ENCODE measurements at regions not wholly inside any gene's neighbourhood (a gene's known extent, or its start where the extent isn't known, plus 50 kb on each side); places are given as distances from the start of the nearest gene placed in this dataset.
"Not testable (repeated sequence)": the region's sequence is repeated elsewhere in the genome, so short reads cannot be mapped to it uniquely, and the experiment has no call there.

DNA sequence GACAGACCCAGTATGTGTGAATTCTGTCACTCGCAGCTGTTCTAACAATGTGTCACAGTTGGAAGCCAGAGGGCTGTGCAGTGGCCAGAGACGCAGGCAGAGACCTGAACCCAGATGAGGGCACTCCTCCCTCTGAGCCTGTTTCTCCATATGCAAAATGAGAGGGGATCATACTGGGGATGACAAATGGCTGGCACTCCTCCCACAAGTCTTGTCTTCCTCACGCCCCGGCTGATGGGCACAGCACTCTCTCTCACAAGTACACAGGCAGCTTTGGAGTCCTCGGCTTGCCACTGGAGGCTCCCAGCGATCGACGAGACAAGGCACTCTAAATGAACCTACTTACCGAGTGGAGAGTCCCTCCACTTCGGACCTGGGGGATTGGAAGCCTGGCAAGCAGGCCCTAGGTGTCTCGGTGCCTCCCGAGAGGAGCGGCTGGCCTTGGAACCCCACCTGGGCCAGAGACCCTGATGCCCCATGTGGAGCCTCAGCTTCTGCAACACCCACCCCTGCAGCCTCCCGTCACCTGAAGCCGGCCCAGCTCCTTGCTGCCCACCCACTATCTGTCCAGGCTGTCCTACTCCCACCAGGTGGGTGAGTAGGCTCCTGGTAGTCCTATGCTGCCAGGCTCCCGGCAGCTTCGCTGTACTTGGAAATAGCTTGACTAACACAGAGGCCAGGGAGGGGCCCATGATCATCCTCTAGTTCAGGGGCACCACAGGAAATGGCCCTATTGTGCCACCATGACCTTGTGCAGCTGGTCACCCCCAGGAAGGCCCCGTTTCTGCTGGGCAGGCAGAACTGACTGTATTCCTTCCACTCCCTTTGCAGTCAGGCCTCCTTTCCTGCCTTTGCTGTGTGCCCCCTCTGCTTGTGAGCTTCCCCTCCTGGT lies 65.0 kb upstream of the IQSEC1 start:
- DNase-seq (ENCODE audit: low read depth in 2 of 2): no peak

DNA sequence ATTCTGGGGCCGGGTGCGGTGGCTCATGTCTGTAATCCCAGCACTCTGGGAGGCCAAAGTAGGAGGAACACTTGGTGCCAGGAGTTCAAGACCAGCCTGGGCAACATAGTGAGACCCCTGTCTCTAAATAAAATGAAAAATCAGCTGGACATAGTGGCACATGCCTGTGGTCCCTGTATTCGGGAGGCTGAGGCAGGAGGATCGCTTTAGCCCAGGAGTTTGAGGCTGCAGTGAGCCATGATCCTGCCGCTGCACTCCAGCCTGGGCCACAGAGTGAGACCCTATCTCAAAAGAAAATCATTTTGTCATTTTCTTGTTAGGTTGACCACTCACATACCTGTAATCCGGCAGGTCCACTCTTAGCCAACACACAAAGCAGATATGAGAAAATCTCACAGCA lies 63.6 kb upstream of the IQSEC1 start:
- not testable (repeated sequence) for DNase-seq (ENCODE audit: low read depth in 2 of 2)

DNA sequence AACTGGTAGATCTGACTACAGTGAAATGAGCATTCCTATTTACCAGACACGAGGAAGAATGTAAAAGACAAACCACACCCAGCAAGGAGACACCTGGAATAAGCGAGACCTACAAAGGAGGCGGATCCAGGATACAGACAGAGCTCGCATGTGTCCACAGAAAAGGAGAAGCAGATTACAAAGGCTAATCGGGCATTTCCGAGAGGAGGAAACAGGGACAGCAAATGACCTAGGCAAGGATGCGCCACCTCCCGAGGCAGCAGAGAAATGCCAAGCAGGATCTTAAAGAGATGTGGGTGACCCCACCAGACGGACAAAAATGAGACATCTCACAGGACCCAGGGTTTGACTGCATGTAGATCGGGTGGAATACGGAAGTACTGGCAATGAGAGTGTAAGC lies 63.2 kb upstream of the IQSEC1 start:
- no peak for DNase-seq (ENCODE audit: low read depth in 2 of 2)

DNA sequence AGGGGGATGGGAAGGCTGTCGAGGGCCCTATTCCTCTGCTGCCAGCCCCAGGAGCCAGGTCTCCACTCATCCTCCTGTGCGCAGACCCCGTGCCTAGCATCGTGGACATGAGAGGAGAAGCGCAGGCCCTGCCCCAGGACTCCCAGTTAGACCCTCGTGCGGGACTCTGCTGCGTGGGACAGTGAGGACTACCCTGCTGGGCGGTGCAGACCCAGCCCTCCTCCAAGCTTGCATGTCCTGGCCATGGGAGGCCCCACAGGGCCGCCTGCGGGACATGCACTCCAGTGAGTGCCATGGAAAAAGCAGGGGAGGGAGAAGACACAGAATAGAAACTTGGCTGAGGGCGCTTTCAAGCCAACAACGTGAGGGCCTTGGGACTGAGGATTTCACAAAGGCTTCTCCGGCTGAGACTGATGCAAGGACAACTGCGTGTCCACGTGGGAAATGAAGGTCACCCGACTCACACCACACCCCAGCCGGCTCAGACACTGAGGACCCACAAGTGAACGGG lies 62.6 kb upstream of the IQSEC1 start:
- no peak for DNase-seq (ENCODE audit: low read depth in 2 of 2)

DNA sequence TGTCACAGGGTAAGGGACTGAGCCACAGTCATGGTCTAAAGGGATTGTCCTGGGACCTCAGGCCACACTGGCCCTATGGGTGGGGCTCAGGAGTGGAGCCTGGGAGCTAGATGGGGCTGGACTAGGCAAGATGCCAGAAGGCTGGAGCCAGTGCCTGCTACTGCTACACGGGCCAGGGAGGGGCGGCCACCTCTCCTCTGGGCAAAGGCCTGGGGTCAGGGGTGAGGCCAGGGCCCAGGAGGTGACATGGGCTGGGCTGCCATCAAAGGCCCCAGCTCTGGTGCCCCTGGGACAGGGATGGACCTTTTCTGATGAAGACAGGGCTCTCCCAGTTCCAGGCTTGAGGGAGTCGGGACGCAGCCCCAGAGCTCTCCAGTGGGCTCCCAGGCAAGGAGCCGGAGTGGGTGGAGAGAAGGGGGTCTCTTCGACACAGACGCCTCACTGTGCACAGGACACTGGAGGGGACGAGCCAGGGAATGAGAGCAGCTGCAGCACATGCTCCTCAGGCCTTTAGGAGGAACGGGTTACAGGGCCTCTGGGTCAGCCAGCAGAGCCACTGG lies 62.1 kb upstream of the IQSEC1 start:
- DNase-seq (ENCODE audit: low read depth in 2 of 2): no peak

DNA sequence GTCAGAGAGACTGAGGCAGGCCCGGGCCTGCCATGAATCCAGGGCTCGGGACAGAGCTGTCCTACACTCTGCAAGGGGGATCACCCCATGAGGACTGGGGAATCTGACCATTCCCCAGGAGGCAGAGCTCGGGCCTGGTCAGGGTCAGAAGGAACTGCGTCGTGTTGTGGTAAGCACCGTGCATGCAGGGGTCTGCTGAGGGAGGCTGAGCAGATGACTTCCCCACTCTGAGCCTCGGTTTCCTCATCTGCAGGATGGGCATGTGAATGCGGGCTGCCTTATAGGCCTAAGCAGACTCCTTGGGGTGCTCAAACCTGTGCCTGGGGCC lies 61.6 kb upstream of the IQSEC1 start:
- DNase-seq (ENCODE audit: low read depth in 2 of 2): no peak

DNA sequence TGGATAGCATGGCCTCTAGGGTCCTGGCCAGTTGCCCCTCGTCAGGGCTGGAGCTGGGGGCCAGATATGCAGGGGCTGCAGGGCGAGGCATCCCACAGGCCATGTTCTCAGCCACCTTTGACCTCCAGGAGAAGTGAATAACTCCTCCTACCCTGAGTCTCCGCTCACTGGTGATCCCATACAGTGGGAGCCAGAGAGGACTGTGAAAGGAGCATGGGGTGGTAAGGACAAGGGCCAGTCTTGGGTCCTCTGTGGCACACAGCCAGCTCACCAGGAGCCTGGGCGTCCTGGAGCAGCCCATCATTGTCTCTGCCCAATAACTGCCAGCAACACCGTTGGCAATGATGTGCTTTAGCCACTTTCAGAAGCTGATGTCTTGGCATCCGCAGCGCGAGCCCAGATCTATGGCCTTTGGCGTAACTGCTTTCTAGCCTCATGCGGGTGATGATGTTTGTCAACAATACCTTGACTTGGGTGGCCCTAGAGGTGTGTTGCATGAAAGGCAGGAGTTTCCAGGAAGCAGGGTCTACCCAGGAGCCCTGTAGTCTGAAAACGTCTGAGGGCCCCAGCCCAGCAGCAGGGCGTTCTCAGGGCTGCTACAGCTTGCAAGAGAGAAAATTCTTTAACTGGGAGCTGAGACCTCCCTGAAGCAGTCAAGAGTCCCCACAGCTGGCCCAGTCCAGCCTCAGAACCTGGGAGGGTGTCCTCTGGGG lies 61.1 kb upstream of the IQSEC1 start:
- DNase-seq (ENCODE audit: low read depth in 2 of 2): no peak

DNA sequence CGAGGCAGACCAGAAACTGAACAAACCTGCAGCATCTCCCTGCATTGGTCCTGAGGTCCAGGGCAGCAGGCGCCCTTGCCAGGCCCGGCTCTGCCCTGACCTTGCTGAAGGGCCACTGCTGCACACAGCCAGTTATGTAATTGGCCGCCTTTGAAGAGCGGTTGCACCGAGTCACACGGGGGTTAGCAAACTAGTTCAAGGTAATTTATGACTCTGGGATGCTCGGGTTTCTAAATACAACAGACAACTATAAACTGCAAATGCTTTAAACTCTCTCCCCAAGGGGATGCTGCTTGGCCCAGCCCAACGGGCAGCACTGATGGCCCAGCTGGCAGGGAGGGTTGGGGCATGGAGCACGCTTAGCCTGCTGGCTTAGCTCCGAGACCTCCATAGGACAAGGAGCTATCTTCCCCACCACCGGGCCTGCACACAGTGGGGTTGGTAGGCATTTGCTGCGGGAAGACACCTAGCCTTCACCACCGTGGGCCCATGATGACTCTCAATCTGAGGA lies 60.3 kb upstream of the IQSEC1 start:
- DNase-seq (ENCODE audit: low read depth in 2 of 2): no peak

DNA sequence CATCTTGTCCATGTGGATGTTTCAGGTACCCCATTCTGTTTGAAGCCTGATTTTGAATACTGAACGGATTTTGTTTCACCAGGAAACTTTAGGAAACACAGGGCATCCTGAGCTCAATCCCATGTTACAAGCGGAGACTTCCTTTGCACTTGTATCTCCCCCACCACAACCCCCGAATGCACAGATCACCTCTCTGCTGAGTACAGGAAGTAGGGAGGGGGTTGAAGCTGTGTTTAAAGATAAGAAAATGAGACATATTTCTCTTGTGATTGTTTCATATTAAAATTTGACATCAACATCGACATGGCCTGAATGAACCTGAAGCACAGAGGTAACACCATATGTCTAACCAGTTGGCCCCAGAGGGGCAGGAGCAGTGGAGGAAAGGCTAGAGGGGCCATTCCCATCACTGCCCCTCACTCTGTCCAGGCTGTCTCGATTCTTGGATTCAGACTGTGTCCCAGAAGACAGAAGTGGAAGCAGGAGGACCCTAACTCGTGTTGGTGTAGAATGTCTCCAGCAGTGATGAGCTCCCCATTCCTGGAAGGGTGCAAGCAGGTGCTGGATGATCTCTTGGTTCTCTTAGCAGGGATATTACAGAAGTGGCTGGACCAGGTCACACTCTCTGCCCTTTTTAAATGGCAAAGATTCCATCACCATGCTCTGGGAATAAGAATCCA lies 59.6 kb upstream of the IQSEC1 start:
- DNase-seq (ENCODE audit: low read depth in 2 of 2): no peak

DNA sequence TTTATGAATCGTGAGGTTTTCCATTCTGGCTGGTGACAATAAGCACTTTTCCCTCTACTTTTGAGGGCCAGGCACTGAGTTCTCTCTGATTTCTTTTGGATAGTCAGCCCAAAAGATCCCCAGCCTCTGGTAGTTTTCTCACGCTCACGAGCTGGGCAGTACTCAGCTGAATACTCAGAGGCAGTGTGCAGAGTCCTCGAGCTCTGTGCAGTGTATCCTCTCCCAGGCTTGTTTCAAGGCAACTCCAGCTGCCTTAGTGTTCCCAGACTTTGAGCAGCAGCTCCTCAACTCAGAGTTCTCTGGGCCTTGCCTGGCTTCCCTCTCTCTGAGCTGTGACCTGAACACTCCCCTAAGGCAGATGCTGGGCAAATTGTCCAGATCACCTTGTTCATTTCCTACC lies 59.1 kb upstream of the IQSEC1 start:
- DNase-seq (ENCODE audit: low read depth in 2 of 2): no peak

DNA sequence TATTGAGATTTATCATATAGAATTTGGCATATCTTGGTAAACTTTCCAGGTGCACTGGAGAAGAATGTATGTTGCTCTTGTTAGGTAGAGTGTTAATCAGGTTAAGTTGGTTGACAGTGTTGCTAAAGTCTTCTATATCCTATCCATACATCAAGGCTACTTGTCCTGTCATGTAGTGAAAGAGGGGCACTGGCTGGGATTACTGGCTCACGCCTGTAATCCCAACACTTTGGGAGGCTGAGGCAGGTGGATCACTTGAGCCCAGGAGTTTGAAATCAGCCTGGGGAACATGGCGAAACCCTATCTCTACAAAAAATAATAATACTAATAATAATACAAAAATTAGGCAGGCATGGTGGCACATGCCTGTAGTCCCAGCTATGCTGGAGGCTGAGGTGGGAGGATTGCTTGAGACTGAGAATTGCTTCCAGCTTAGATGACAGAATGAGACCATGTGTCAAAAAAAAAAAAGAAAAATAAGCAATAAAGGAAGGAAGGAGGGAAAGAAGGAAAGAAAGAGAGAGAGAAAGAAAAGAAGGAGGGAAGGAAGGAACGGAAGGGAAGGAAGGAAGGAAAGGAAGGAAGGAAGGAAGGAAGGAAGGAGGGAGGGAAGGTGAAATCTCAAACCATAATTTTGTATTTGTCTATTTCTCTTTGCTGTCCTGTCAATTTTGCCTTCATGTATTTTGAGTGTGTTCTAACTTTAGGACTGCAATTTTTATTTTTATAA lies 57.4 kb upstream of the IQSEC1 start:
- no peak for DNase-seq (ENCODE audit: low read depth in 2 of 2)

DNA sequence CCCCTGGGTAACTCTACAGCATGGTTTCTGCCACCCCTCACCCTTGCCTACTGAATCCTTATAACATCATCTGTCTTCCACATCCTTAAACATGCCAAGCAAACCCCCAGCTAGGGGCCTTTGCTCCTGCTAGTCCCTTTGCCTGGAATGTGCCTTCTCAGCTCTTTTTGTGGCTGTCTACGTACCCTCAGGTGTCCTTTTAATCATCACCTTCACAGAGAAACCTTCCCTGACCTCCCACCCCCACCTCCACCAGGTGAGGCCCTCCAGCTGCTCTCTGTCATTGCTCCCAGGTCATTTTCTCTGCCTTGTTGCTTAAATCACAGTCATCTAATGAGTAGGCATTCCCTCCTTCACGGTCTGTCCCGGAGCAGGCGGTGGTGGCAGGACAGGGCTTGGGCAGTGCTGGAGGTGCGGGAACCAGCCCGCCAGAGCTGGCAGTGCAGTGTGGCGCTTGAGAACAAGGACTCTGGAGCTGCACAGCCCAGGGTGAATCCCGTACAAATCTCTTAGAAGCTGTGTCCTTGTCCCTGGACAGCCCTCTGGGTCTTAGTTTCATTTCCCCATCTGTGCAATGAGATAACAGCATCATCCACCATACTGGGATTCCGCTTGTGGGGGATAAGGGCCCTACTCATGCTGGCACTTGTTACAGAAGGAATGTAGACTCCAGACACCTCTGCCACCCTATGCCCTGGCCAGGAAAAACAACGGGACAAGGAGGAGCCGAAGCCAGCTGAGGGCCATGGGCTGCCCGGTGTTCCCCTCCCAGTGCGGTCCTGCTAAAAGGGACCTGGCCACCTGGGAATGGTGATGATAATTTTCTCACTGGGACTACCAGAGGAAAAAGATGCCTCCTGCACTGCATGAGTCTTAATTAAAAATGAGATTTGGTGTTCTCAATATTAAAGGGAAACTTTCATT lies 52.1 kb upstream of the IQSEC1 start:
- no peak for DNase-seq (ENCODE audit: low read depth in 2 of 2)

DNA sequence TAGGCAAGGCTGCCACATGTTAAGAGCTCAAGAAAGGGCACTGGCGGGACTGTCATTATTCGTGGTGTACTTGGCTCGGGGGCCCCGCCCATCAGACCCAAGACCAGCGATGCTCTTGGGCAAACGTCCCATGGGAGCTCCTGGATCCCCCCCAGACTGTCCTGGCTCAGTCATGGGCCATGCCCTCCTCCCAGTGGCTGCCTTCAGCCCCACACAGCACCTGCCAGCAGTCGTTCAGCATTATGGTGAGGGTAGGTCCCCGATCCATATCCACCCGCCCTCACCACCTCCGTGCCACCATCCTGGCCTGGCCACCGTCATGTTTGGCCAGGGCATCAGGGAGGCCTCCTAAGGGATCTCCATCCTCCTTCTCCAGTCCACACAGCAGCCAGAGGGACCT lies 51.4 kb upstream of the IQSEC1 start:
- DNase-seq (ENCODE audit: low read depth in 2 of 2): no peak

DNA sequence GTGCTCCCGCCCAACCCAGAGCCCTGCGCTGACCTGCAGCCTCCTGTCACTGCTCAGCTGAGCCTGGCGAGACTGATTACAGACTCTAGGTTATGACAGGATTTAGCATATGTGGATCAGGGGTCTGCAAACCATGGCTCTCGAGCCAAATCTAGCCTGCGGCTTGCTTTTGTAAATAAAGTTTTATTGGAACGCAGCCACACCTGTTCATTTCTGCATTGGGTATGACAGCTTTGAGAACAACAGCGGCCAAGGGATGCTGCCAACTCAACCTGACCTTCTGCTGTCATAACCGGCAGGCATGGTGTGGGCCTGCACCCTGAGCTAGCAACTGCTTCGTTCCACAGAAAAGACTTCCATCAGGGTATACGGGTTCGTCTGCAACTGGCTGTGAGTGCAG lies 50.5 kb upstream of the IQSEC1 start:
- no peak for DNase-seq (ENCODE audit: low read depth in 2 of 2)

DNA sequence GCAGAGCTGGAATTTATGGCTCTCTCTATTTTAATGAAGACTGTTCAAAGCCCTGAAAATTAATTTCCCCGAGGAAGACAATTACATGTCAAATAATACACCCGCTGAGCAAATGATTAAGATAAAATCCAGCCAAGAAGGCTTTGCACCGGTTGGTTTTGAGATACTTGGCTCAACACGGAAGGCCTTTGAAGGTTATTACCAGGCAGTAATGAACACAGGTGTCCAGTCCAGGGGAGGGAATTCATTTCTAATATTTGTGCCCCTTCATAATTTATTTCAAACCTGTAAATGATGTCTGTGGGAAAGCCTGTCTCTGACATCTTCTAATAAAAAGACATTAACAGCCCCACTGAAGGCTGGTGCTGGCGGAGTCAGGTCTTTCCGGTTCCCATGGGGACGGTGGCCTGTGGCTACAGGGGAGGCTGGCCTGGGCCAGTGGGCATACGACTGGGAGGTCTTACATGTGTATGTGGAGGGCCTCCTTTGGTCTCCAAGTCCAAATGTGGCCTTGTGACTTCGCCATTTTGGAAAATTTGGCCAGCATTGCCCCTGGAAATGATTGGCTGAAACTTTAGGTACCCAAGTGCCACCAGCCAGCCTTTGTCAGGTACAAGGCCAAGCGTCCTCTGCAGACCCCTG lies 49.9 kb upstream of the IQSEC1 start:
- no peak for DNase-seq (ENCODE audit: low read depth in 2 of 2)

All from stimulated activated CD8-positive, alpha-beta memory T cell treated with anti-CD3 and anti-CD28 coated beads, Interleukin-7, amount 100 ng/mL, for 4 hours (primary cell).